Skeletal muscle tissue (tissue), 3 donors: ENCODE measurements at regions not wholly inside any gene's neighbourhood (a gene's known extent, or its start where the extent isn't known, plus 50 kb on each side); places are given as distances from the start of the nearest gene placed in this dataset.
"Not testable (repeated sequence)": the region's sequence is repeated elsewhere in the genome, so short reads cannot be mapped to it uniquely, and the experiment has no call there.

Source experiments
- H3K27ac ChIP-seq: one replicate; pipeline ENCODE4 v1.7.0; 2013; ENCODE audit warnings: mild to moderate bottlenecking, low read depth, low read length, inconsistent platforms
- H3K27me3 ChIP-seq, 3 donors: one replicate each; pipeline ENCODE4 v1.7.0; 2013; ENCODE audit warnings: low read length in 3 of 3; ENCODE audit not compliant: control insufficient read depth in 3 of 3, insufficient read depth in 3 of 3
- H3K36me3 ChIP-seq, 3 donors: one replicate each; pipeline ENCODE4 v1.7.0; 2013; ENCODE audit warnings: low read length in 3 of 3; ENCODE audit not compliant: control insufficient read depth in 3 of 3, insufficient read depth in 3 of 3
- H3K4me1 ChIP-seq, 3 donors: one replicate each; pipeline ENCODE4 v1.7.0; 2013; ENCODE audit warnings: low read length in 3 of 3, mild to moderate bottlenecking in 3 of 3; ENCODE audit not compliant: control insufficient read depth in 3 of 3, insufficient read depth in 3 of 3
- H3K4me3 ChIP-seq, 3 donors: one replicate each; pipeline ENCODE4 v1.7.0; 2013; ENCODE audit warnings: low read length in 3 of 3
- H3K9ac ChIP-seq, 3 donors: one replicate each; pipeline ENCODE4 v1.7.0; 2013; ENCODE audit warnings: low read length in 3 of 3, mild to moderate bottlenecking in 3 of 3, moderate library complexity in 2 of 3, low read depth in 1 of 3
- H3K9me3 ChIP-seq, 3 donors: one replicate each; pipeline ENCODE4 v1.7.0; 2013; ENCODE audit warnings: low read length in 3 of 3; ENCODE audit not compliant: control insufficient read depth in 3 of 3
- donor health status: Osteomylitis.

- Histone ChIP-seq H3K9me3 (no peaks in the 10 kb centered on the region), H3K27ac (no peak overlapping the region), H3K27me3 (no peaks in the 10 kb centered on the region), H3K9ac (no peak overlapping the region), H3K4me1 (no peaks in the 10 kb centered on the region), H3K36me3 (no peaks in the 10 kb centered on the region), H3K4me3 (no peak overlapping the region)
Observed at GRCh38 chr19:31058676-31059340, 290.4 kb downstream of the TSHZ3 start.

- Histone ChIP-seq H3K9me3 (peaks cover 0 to 1% (median 0%) of the 10 kb centered on the region in 3 donors), H3K4me3 (no peak overlapping the region), H3K36me3 (no peaks in the 10 kb centered on the region), H3K4me1 (no peaks in the 10 kb centered on the region), H3K9ac (no peak overlapping the region), H3K27me3 (no peaks in the 10 kb centered on the region), H3K27ac (no peak overlapping the region)
Observed at GRCh38 chr19:31057476-31057875, 291.8 kb downstream of the TSHZ3 start.

- Histone ChIP-seq H3K27ac (no peak overlapping the region), H3K36me3 (no peaks in the 10 kb centered on the region), H3K4me1 (no peaks in the 10 kb centered on the region), H3K27me3 (no peaks in the 10 kb centered on the region), H3K9me3 (peaks cover 0 to 2% (median 0%) of the 10 kb centered on the region in 3 donors), H3K9ac (no peak overlapping the region), H3K4me3 (no peak overlapping the region)
Observed at GRCh38 chr19:31055454-31055853, 293.8 kb downstream of the TSHZ3 start.

GRCh38 chr19:31054430-31054829 is 294.8 kb downstream of the TSHZ3 start:
- no peaks in the 10 kb centered on the region for H3K36me3 ChIP-seq
- no peak overlapping the region for H3K27ac ChIP-seq
- H3K9me3 ChIP-seq: peaks cover 0 to 2% (median 0%) of the 10 kb centered on the region in 3 donors
- H3K4me1 ChIP-seq: no peaks in the 10 kb centered on the region
- H3K4me3 ChIP-seq: no peak overlapping the region
- no peaks in the 10 kb centered on the region for H3K27me3 ChIP-seq
- H3K9ac ChIP-seq: no peak overlapping the region

GRCh38 chr19:31049431-31049830 is 299.8 kb downstream of the TSHZ3 start:
- H3K27me3 ChIP-seq: no peaks in the 10 kb centered on the region
- no peak overlapping the region for H3K27ac ChIP-seq
- peaks cover 0 to 2% (median 0%) of the 10 kb centered on the region in 3 donors for H3K9me3 ChIP-seq
- no peaks in the 10 kb centered on the region for H3K4me1 ChIP-seq
- no peak overlapping the region for H3K4me3 ChIP-seq
- H3K9ac ChIP-seq: no peak overlapping the region
- H3K36me3 ChIP-seq: no peaks in the 10 kb centered on the region

GRCh38 chr19:31046024-31046423 is 303.2 kb downstream of the TSHZ3 start:
- H3K27me3 ChIP-seq: no peaks in the 10 kb centered on the region

GRCh38 chr19:31041461-31041860 is 307.8 kb downstream of the TSHZ3 start:
- Histone ChIP-seq H3K27me3 (no peaks in the 10 kb centered on the region), H3K4me1 (no peaks in the 10 kb centered on the region)

More at GRCh38 chr19:31046024-31046423, 303.2 kb downstream of the TSHZ3 start:
- Histone ChIP-seq H3K9ac (no peak overlapping the region), H3K36me3 (no peaks in the 10 kb centered on the region), H3K4me3 (no peak overlapping the region), H3K4me1 (no peaks in the 10 kb centered on the region), H3K9me3 (no peaks in the 10 kb centered on the region), H3K27ac (no peak overlapping the region)

GRCh38 chr19:31039151-31039550 is 310.1 kb downstream of the TSHZ3 start:
- no peak overlapping the region for H3K4me3 ChIP-seq
- no peak overlapping the region for H3K27ac ChIP-seq
- H3K4me1 ChIP-seq: no peaks in the 10 kb centered on the region
- H3K27me3 ChIP-seq: no peaks in the 10 kb centered on the region
- no peaks in the 10 kb centered on the region for H3K36me3 ChIP-seq
- H3K9me3 ChIP-seq: peaks cover 0 to 4% (median 0%) of the 10 kb centered on the region in 3 donors
- H3K9ac ChIP-seq: no peak overlapping the region

More at GRCh38 chr19:31041461-31041860, 307.8 kb downstream of the TSHZ3 start:
- Histone ChIP-seq H3K36me3 (no peaks in the 10 kb centered on the region), H3K9ac (no peak overlapping the region), H3K4me3 (no peak overlapping the region), H3K9me3 (no peaks in the 10 kb centered on the region), H3K27ac (no peak overlapping the region)

- no peaks in the 10 kb centered on the region for H3K4me1 ChIP-seq
- no peak overlapping the region for H3K9ac ChIP-seq
- H3K9me3 ChIP-seq: peaks cover 0 to 4% (median 0%) of the 10 kb centered on the region in 3 donors
- H3K27me3 ChIP-seq: no peaks in the 10 kb centered on the region
- no peak overlapping the region for H3K27ac ChIP-seq
- H3K4me3 ChIP-seq: no peak overlapping the region
- H3K36me3 ChIP-seq: no peaks in the 10 kb centered on the region
Observed at GRCh38 chr19:31037286-31037980, 311.8 kb downstream of the TSHZ3 start.

- not testable (repeated sequence) for H3K27ac ChIP-seq, H3K36me3 ChIP-seq, H3K9ac ChIP-seq, H3K9me3 ChIP-seq, H3K27me3 ChIP-seq, H3K4me1 ChIP-seq, H3K4me3 ChIP-seq
Observed at GRCh38 chr19:31031455-31031854, 317.8 kb downstream of the TSHZ3 start.
